ENCODE measurements at regions not wholly inside any gene's neighbourhood (a gene's known extent, or its start where the extent isn't known, plus 50 kb on each side); places are given as distances from the start of the nearest gene placed in this dataset.
A peak's percentile ranks its signal among the peaks of the same experiment; 100 is the strongest.

DNA sequence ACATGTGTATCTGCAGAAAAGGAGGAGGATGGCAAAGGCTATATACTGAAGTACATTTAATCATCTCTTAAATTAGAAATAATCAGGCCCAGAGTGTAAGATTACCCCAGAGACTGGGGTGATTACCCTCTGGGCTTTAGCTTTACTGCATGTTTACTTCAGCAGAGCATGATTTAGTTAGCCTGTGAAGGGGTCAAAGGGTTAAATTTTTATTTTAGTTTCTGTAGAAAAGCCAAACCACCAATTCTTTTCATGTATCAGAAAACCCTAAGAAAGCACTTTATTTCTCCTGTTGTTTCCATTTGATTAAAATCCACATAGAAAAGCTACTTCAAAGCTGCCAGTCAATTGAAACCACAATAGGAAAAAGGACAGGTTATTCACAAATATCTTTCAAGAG lies 101.5 kb upstream of the LSM8 start:
- no peak for DNase-seq

DNA sequence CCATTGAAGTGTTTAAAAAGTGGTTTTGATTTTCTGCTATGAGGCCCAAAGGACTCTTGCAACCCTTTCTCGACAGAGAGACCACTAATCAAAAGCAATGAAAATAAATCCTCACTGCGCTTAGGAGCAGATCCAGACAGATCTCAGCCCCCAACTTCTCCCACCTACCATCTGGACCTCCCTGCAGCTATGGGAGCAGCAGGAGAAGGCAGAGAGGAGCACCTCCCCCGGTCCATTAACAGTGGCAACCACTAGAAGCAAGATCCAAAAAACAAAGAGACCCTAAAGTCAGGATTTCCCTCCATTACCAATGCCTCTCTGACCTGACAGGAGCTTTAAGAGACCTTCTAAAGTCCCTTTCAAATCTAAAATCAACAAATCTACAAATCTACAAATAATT lies 99.0 kb upstream of the LSM8 start:
- no peak for DNase-seq

DNA sequence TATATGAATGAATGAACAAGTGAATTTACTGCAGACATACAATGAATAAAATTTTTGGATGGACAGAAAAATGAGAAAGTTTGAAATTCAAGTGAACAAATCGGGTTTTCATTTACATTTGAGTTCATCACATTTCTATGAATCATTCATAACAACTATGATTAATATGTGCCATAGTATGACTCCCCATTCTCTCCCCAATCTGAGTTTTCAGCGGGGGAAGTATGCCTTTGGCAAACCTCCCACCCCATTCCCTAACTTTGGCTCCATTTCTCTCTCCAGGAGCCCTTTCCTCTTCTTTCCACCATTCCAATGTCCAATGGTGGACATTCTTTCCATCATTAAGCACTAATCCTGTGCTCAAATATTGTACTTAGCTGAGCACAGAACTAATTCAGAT lies 96.8 kb upstream of the LSM8 start:
- DNase-seq: no peak

DNA sequence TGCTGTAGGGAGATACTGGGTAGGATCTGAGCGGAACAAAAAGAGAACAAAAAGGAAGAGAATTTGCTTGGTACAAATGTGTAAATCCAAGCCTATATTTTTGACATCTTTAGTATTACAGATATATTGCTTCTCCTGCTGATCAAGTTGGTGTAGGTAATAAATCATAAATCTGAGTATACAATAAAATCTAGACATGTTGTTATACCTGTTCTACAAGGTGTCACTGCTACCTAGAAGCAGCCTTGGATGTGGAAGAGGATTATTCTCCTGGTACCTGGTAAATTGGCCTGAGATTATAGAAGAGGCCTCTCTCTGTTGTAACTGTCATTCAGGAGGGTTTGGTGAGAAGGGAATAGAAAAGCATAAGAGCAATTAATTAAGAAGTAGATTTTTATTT lies 89.9 kb upstream of the LSM8 start:
- peak; percentile 55 for DNase-seq

DNA sequence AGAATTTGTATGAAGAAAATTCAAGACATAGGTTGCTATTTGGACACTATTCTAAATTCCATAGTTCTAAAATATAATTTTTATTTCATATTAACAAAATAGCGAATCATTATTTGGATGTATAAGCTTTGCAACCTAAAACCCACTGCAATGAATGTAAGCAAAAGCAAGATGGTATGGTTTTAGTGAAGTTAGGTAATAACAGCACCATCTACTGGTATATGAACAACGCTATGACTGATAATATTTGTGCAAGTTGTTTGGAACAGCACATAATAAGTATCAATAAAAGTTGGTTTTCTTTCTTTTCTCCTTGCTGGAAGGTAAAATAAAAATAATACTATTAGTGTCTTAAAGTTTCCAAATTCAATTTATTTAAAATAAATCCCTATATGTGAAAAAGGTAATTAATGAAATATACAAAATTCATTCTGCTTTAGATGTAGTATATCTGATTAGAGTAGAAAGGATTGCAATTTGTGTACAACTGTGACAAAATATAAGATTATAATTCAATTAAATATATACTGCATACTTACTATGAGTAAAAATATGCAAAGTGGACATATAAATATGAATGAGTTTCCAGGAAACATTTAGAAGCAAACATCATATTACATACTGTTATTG lies 79.0 kb upstream of the LSM8 start:
- peak; percentile 77 for DNase-seq

DNA sequence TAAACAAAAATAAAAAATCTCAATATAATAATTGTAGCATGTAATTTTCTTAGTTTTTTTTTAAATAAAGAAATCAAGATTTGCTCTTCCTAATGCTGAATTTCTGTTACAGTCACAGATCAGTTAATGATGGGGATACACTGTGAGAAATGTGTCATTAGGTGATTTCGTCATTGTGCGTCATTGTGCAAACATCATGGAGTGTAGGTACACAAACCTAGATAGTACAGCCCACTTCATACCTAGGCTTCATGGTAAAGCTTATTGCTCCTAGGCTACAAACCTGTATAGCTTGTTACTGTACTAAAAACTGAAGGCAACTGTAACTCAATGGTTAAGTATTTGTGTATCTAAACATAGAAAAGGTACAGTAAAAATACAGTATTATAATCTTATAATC lies 74.4 kb upstream of the LSM8 start:
- peak; percentile 99 for DNase-seq

DNA sequence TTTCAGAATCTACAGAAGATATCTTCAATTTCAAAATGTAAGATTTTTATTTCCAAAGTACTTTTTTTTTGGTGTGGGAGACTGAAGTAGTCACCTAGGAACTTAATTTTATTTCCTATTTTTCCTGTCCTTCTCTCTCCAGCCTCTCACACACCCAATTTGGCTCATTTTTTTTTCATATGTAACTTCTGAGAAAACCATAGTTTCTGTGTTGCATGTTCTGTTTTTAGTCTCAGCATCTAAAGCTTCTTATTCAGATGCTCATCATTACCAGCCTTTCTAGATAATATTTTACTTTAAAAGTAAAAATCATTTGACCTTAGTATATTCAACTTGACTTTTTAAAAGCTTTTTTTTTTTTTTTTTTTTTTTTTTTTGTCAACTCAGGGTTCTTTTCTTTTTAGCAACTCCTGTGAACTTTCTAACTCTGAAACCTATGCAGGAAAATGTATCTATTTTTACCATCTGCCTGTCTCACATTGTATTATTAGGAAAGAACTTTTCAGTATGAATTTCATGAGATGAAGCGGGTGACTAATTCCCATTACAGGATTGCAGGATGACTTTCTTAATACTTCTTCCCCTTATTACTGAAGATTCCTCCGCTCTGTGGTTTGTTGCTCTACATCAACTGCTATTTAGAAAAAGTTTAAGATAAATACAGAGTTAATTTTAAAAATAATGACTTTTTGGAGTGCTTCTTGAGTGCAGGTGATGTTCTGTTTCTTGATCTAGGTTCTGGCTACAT lies 73.6 kb upstream of the LSM8 start:
- peak; percentile 77 for DNase-seq

DNA sequence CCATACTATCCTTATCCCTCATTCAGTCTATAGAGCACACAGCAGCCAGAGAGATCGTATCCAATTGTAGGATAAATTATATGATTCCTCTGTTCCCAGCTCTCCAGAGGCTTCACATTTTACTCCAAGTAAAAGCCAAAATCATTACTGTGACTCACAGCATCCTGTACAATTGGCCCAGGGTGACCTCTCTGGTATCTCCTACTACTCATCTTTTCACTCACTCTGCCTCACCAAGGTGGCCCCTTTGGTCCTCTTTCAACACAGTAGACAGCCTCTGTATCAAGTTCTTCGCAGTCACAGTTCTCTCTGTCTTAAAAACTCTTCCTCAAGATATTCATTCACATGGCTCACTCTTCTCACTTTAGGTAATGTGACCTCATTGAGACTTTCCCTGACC lies 72.6 kb upstream of the LSM8 start:
- DNase-seq: peak; percentile 18

DNA sequence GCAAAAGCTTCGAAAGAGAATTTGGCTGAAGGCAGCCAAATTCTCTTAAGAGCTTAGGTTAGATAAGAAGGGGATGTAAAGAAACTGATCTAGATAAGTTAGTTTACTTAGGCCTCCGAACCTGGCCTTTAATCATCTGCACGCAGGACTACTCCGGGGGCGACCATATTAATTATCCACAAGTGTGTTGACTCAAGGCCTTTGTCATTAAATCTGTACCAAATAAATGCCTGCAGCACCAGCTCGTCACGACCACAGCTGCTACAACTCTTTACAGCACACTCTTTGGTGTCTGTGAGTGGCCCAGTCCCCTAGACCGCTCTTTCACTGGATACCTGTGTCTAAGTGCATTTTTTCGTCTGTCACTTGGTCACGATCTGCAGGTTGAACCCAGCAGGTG lies 69.8 kb upstream of the LSM8 start:
- DNase-seq: no peak

DNA sequence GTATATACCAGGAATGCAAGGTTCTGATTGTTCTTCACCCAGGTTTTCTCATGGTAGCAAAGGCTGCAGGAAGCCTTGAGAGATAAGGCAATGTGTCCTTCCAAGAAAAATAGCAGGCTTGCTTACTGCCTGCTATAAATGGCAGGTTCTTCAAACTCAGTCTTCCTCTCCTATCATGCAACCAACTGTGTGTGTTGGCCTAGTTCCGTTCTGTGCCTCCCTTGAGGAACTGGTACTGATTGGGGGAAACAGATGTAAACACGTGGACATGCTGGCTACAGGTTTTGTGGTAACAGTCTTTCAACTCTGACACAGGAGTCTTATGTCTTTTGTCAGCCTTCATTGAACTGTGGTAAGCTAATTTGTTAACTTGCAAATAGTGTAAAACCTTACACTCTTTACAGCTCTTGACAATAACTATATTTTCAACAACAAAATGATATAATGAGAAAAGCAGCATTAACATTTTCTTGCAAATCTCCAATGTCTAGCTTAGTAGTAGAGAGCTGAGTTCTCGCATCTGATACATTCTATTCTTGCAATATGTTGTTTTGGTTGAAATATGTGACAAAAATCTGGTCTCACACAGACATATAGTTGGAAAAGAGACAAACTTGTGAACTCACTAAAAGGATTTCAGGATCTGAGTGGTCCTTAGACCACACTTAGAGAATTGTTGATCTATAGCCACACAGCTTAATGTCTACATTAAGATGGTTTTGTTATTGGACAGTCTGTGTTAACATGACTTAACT lies 54.7 kb upstream of the LSM8 start:
- no peak for DNase-seq

DNA sequence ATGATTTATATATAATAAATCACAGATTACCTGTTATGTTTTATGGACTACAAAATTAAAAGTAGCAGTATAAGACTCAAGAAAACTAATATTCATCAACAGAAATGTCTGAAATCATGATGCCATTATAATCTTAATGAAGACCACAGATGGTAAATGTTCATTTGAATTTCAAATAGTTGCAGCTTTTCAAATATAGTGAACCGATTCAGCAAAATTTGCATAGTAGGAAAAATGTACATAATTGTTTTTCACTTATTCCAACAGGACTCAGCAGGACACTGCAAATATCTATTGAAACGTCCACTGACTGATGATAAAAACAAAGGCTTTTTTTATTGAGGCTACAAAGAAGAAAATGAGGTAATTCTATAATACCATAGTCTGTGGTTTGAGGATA lies 51.2 kb upstream of the LSM8 start:
- DNase-seq: no peak

All from DMS53 (cell line).